ENCODE measurements at regions not wholly inside any gene's neighbourhood (a gene's known extent, or its start where the extent isn't known, plus 50 kb on each side); places are given as distances from the start of the nearest gene placed in this dataset.

GRCh38 chr11:128251140-128251539 is 336.2 kb downstream of the ETS1 start:
- no peak for DNase-seq

DNA sequence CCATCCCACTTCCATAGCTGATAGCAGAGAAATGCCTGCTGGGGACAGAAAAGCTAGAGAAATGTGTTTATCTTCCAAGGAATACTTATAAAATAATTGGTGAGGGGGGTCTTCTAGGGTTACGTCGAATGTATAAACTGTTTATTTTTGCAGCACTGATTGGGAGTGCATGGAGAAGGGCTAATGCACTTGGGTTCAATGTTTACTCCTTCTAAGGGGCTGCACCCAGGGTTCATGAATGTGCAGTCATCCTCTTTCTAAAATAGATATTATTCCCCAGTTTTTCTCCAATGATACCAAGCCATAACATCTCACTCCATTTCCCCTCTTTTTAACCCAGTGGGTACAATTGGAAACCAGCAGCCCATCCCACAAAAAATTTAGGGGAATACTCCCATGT is 336.9 kb downstream of the ETS1 start:
- DNase-seq, result no peak

GRCh38 chr11:128246810-128247594 is 340.4 kb downstream of the ETS1 start:
- no peak for DNase-seq

GRCh38 chr11:128246364-128246801 is 341.0 kb downstream of the ETS1 start:
- DNase-seq, result no peak

GRCh38 chr11:128244871-128245270 is 342.5 kb downstream of the ETS1 start:
- DNase-seq, result no peak

GRCh38 chr11:128242451-128242850 is 344.9 kb downstream of the ETS1 start:
- DNase-seq, result no peak

GRCh38 chr11:128240546-128240945 is 346.8 kb downstream of the ETS1 start:
- DNase-seq, result no peak

DNA sequence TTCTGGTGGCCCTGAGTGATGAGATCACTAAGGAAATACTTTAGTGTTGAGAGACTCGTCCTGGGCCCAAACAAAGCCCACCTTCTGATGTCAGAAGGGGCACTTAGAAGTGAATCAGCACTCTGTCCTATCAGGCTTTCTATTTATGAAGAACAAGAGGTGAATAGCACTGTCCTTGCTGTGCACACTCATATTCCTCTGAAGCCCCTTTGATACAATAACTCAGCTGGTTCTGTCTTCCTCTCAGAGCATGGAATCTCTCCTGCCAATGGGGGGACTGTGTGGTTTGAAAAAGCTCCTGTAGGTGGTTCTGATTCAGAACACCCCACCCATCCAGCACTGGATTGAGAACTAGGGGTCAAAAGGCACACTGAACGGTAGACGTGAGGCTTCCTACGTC is 348.1 kb downstream of the ETS1 start:
- no peak for DNase-seq

GRCh38 chr11:128238521-128239265 is 348.7 kb downstream of the ETS1 start:
- no peak for DNase-seq

- DNase-seq, result no peak
These were observed 350.6 kb downstream of the ETS1 start for GRCh38 chr11:128236506-128237498.

DNA sequence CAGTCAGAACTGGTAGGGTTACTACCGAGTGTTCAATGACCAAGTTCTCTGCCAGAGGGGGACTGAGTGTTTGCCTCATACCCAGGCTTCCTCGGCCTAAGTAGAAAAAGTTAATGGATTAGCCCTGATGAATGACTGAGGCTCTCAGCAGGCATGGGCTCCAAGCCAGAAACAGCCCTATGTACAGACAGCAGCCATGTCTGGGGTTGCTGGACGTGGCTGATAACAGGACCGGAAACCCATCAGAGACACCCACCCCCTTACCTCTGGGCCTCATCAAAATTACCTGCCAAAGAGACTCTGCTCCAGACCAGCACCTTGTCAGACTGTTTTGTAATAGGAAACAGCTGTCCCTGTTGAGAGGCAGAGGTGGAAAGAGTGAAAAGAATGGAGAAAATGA is 351.4 kb downstream of the ETS1 start:
- DNase-seq, result no peak

- no peak for DNase-seq
These were observed 351.9 kb downstream of the ETS1 start for GRCh38 chr11:128235426-128235825.

DNA sequence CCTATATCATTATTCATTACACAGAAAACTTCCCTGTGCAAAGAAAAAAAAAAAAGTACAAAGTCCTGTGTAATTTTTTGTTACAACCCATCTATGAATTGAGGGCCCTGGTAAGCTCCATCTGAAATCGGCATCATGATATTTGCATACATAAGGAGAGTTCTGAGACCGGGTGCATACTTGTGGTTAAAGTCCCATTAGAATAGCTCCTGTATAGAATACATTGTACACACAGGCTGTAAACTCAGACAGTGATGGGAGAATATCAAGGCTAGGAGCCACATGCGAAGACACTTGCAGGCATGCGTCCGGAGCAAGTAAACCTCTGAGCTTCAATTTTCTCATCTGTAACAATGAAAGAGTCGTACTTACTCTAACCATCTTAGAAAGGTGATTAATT is 353.2 kb downstream of the ETS1 start:
- no peak for DNase-seq

GRCh38 chr11:128232588-128232987 is 354.8 kb downstream of the ETS1 start:
- DNase-seq, result no peak

DNA sequence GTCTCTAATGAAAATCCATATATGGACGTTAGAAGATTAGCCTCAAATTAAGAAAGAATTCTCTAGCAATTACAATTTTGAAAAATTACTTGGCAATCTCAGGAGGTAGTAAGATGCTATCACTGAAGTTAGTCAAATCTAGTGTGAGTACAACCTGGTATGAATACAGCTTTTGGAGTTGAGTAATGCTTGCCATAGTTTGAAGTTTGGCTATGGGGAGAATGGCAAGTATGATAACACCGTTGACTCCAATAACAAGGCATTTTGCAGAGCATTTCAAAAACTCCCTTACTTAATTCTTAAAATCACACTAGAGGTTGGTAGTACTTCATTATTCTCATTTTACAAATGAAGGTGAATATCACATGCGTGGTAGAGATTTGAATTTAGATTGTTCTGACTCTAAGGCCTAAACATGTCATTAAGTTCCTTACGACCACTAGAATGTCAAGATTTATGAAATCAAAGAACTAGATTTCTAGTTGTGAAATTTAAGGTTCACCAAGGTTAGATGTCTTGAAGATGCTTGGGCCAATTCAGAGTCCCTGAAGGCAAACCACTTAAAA is 355.4 kb downstream of the ETS1 start:
- DNase-seq, result no peak

- no peak for DNase-seq
These were observed 359.9 kb downstream of the ETS1 start for GRCh38 chr11:128227466-128227865.

DNA sequence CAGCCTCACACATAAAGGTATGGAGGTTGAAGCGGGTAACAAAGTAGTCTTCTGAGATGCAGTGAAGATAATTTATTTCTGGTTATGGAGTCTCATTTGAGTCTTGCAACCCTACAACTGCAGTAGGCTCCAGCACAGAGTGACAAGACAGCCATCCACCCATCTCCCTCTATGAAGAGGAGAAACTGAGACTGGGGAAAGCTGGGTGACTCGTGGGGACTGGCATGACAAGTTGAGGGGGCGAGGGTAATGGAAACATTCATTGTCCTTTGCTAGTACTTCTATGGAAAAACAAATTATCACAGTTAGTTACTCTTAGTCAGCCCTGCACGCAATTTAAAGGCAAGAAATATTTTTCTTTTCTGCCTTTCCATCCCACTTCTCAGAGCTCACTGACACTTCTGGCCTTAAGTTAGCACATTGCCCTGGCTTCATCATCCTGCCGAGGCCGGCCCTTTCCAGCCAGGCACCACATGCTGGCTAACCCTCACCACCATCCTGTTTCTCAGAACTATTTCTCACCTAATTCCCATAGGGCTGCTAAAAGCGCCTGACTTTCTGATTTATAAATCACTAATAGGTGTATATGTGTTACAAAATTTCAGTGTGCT is 361.1 kb downstream of the ETS1 start:
- no peak for DNase-seq

DNA sequence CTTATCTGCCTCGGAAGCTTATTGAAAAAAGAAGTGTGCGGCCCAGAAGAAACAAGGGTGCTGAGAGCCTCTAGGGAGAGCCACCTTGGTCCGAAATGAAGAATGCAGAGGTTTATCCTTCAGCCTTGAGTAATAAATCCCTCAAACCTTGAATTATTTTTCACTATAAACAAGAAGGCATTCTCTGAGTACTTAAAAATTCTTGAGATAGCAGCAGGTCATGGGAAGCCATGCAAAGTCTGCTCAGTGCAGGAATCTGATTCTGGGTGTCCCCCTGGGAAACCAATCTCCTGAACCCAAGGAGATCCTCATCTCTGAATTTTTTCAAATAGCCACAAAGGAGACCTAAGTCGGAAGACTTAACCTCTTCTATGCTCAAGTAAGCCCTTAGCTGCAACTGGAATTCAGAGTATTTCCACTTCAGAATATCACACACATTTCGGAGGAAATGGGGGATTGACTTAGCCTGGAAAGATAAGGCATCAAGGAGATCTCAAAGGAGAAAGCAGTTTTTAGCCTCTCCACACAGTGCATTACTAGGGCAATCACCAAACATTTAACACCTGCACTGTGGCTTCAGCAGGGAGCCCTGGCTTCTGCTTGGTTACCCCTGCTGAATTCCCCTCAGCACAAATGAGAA is 365.0 kb downstream of the ETS1 start:
- DNase-seq, result no peak

GRCh38 chr11:128219731-128220120 is 367.6 kb downstream of the ETS1 start:
- no peak for DNase-seq

GRCh38 chr11:128216198-128216597 is 371.2 kb downstream of the ETS1 start:
- DNase-seq, result no peak

DNA sequence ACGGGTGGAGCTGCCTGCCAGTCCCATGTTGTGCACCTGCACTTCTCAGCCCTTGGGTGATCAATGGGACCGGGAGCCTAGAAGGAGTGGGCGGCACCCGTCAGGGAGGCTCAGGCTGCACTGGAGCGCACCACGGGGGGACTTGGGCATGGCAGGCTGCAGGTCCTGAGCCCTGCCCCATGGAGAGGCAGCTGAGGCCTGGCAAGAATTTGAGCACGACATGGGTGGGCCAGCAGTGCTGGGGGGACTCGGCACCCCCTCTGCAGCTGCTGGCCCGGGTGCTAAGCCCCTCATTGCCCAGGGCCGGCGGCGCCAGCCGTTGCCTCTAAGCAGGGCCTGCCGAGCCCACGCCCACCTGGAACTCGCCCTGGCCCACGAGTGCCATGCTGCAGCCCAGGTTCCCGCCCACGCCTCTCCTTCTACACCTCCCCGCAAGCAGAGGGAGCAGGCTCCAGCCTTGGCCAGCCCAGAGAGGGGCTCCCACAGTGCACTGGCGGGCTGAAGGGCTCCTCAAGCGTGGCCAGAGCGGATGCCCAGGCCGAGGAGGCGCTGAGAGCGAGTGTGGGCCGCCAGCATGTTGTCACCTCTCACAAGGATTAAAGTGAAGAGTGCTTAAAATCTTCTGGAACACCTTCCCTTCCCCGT is 372.0 kb downstream of the ETS1 start:
- DNase-seq, result no peak

Measured in central memory CD4-positive, alpha-beta T cell (primary cell).